DOHH2 (cell line): ENCODE measurements at regions not wholly inside any gene's neighbourhood (a gene's known extent, or its start where the extent isn't known, plus 50 kb on each side); places are given as distances from the start of the nearest gene placed in this dataset.

Source experiments
- EZH2phosphoT487 ChIP-seq: fragments of 200-600 bp; sonication (generic); IDR thresholded peaks from 2 replicates; pipeline ENCODE4 v1.6.1; 2017; ENCODE audit warnings: borderline replicate concordance, mild to moderate bottlenecking, antibody characterized with exemption, low read length, moderate library complexity, mixed read lengths
- TF ChIP-seq, protein P1 (sequence below): fragments of 200-600 bp; sonication (generic); IDR thresholded peaks from one replicate; pipeline ENCODE4 v1.5.1; 2014; ENCODE audit warnings: antibody characterized with exemption, mild to moderate bottlenecking, low read depth, low read length; ENCODE audit not compliant: poor library complexity, severe bottlenecking

DNA sequence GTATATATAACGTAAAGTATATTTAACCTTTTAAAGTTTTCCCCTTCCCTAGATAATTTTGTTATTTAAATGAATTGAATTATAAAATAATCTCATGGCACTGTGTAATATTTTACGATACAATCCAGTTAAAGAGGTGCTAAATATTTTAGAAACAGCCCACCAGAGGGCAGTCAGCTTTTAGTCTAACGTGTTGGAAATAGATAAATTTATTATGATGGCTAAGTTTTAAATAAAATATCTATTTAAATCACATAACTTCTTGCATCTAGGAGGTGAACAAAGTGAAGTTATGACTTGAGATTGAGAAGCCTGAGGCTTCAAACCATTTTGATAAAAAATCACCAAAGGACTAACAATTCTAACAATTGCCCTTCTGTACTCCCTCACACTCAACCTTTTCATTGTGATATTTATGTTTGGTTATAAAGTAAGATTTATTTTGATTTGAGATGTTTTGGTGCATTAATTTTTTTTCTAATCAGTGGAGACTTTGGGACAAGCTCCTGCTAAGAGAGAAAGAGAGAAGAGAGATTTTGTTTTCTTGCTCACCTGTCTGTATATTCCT, 171.5 kb upstream of the SP4 start:
- TF ChIP-seq, protein P1, sequence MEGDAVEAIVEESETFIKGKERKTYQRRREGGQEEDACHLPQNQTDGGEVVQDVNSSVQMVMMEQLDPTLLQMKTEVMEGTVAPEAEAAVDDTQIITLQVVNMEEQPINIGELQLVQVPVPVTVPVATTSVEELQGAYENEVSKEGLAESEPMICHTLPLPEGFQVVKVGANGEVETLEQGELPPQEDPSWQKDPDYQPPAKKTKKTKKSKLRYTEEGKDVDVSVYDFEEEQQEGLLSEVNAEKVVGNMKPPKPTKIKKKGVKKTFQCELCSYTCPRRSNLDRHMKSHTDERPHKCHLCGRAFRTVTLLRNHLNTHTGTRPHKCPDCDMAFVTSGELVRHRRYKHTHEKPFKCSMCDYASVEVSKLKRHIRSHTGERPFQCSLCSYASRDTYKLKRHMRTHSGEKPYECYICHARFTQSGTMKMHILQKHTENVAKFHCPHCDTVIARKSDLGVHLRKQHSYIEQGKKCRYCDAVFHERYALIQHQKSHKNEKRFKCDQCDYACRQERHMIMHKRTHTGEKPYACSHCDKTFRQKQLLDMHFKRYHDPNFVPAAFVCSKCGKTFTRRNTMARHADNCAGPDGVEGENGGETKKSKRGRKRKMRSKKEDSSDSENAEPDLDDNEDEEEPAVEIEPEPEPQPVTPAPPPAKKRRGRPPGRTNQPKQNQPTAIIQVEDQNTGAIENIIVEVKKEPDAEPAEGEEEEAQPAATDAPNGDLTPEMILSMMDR, result peak; percentile 53
- no peak for TF ChIP-seq EZH2phosphoT487
